GM19324 (cell line): ENCODE measurements at regions not wholly inside any gene's neighbourhood (a gene's known extent, or its start where the extent isn't known, plus 50 kb on each side); places are given as distances from the start of the nearest gene placed in this dataset.
A peak's percentile ranks its signal among the peaks of the same experiment; 100 is the strongest.
"Not testable (repeated sequence)": the region's sequence is repeated elsewhere in the genome, so short reads cannot be mapped to it uniquely, and the experiment has no call there.

Experiments
- ATAC-seq: cut with Tn5 transposase; IDR thresholded peaks from one replicate; pipeline ENCODE4 v1.9.1; 2021; ENCODE audit warnings: mild to moderate bottlenecking, moderate library complexity; ENCODE audit not compliant: unreplicated experiment, low FRiP score

- no peak for ATAC-seq
These were observed 170.9 kb upstream of the CHD1 start for GRCh38 chr5:99099691-99100090.

GRCh38 chr5:99089822-99090549 lies 161.2 kb upstream of the CHD1 start:
- ATAC-seq = no peak

GRCh38 chr5:99088309-99088708 lies 159.5 kb upstream of the CHD1 start:
- no peak for ATAC-seq

- ATAC-seq = no peak
These were observed 154.4 kb upstream of the CHD1 start for GRCh38 chr5:99083197-99083596.

- ATAC-seq = no peak
These were observed 152.9 kb upstream of the CHD1 start for GRCh38 chr5:99081711-99082110.

GRCh38 chr5:99076723-99077640 lies 148.2 kb upstream of the CHD1 start:
- ATAC-seq = peak; percentile 88

- no peak for ATAC-seq
These were observed 144.0 kb upstream of the CHD1 start for GRCh38 chr5:99072846-99073245.

GRCh38 chr5:99070822-99071221 lies 142.0 kb upstream of the CHD1 start:
- ATAC-seq = no peak

- ATAC-seq = no peak
These were observed 141.6 kb upstream of the CHD1 start for GRCh38 chr5:99070362-99070761.

GRCh38 chr5:99068944-99069650 lies 140.3 kb upstream of the CHD1 start:
- ATAC-seq = peak; percentile 76

GRCh38 chr5:99063737-99064136 lies 134.9 kb upstream of the CHD1 start:
- no peak for ATAC-seq

GRCh38 chr5:99061711-99062110 lies 132.9 kb upstream of the CHD1 start:
- no peak for ATAC-seq

- ATAC-seq = no peak
These were observed 132.5 kb upstream of the CHD1 start for GRCh38 chr5:99061299-99061698.

GRCh38 chr5:99060306-99061261 lies 131.8 kb upstream of the CHD1 start:
- ATAC-seq = peak; percentile 69

GRCh38 chr5:99059685-99060084 lies 130.9 kb upstream of the CHD1 start:
- peak; percentile 63 for ATAC-seq

GRCh38 chr5:99058466-99058865 lies 129.7 kb upstream of the CHD1 start:
- no peak for ATAC-seq

- no peak for ATAC-seq
These were observed 126.2 kb upstream of the CHD1 start for GRCh38 chr5:99054972-99055371.

- ATAC-seq = no peak
These were observed 117.1 kb upstream of the CHD1 start for GRCh38 chr5:99045871-99046270.

GRCh38 chr5:99043257-99043656 lies 114.5 kb upstream of the CHD1 start:
- not testable (repeated sequence) for ATAC-seq

- peak; percentile 68 for ATAC-seq
These were observed 108.9 kb upstream of the CHD1 start for GRCh38 chr5:99037668-99038067.
